HEK293 (cell line): ENCODE measurements at regions not wholly inside any gene's neighbourhood (a gene's known extent, or its start where the extent isn't known, plus 50 kb on each side); places are given as distances from the start of the nearest gene placed in this dataset.
"Not testable (repeated sequence)": the region's sequence is repeated elsewhere in the genome, so short reads cannot be mapped to it uniquely, and the experiment has no call there.

ENCODE experiments used
- CTCF ChIA-PET: fragments of 350-600 bp; formaldehyde crosslinking; extraction: SDS; loops from one replicate; lab custom pipeline; 2021; ENCODE audit warnings: antibody characterized with exemption; lab: Yijun Ruan, JAX
- POLR2A ChIA-PET: fragments of 300-600 bp; formaldehyde crosslinking; extraction: SDS; loops from one replicate; lab custom pipeline; 2020; ENCODE audit warnings: antibody characterized with exemption, inconsistent platforms; lab: Yijun Ruan, JAX
- H3K27ac ChIP-seq: fragments of 200-500 bp; sonication (Bioruptor generic); 2 replicates; pipeline ENCODE4 v1.5.1; 2014; ENCODE audit warnings: low read depth, low read length, control low read depth, inconsistent platforms; ENCODE audit errors: extremely low read depth
- H3K36me3 ChIP-seq, 2 experiments: fragments of 200-500 bp in 1 of 2; sonication (Bioruptor generic) in 1 of 2; 1 replicate in 1 of 2; 2 replicates in 1 of 2; pipeline ENCODE4 v1.5.1; 2014 to 2017; ENCODE audit warnings: inconsistent platforms in 2 of 2, low read length in 2 of 2; ENCODE audit not compliant: control insufficient read depth in 2 of 2, insufficient read depth in 1 of 2
- H3K4me1 ChIP-seq: fragments of 200-500 bp; sonication (Bioruptor generic); 2 replicates; pipeline ENCODE4 v1.5.1; 2014; ENCODE audit warnings: mild to moderate bottlenecking, low read length, inconsistent platforms; ENCODE audit not compliant: control insufficient read depth, insufficient read depth
- H3K4me3 ChIP-seq: 2 replicates; pipeline ENCODE4 v1.5.1; 2011; ENCODE audit warnings: low read depth, mild to moderate bottlenecking, control low read depth, low read length, moderate library complexity
- H3K9me3 ChIP-seq: fragments of 200-500 bp; sonication (Bioruptor generic); 2 replicates; pipeline ENCODE4 v1.5.1; 2014; ENCODE audit warnings: low read depth, low read length, inconsistent platforms; ENCODE audit not compliant: control insufficient read depth, insufficient read depth
- AEBP2 ChIP-seq: fragments of 450-650 bp; formaldehyde crosslinking; IDR thresholded peaks from 2 replicates; pipeline ENCODE4 v1.5.1; 2016; ENCODE audit warnings: missing biosample characterization, missing genetic modification characterization, borderline replicate concordance
- CTCF ChIP-seq: fragments of 450-650 bp; formaldehyde crosslinking; IDR thresholded peaks from 2 replicates; pipeline ENCODE4 v1.5.1; 2016; ENCODE audit warnings: missing biosample characterization, missing genetic modification characterization
- EGR2 ChIP-seq: fragments of 450-650 bp; formaldehyde crosslinking; IDR thresholded peaks from 2 replicates; pipeline ENCODE4 v1.5.1; 2016; ENCODE audit warnings: low read depth, missing biosample characterization, missing genetic modification characterization
- IKZF3 ChIP-seq: fragments of 450-650 bp; IDR thresholded peaks from 2 replicates; pipeline ENCODE4 v1.5.0; 2018; ENCODE audit warnings: missing biosample characterization, mild to moderate bottlenecking, missing genetic modification characterization, moderate library complexity
- KLF7 ChIP-seq: fragments of 450-650 bp; formaldehyde crosslinking; IDR thresholded peaks from 2 replicates; pipeline ENCODE4 v1.5.1; 2016; ENCODE audit warnings: missing biosample characterization, missing genetic modification characterization, borderline replicate concordance
- RBAK ChIP-seq: fragments of 450-650 bp; formaldehyde crosslinking; IDR thresholded peaks from 2 replicates; pipeline ENCODE4 v1.5.1; 2016; ENCODE audit warnings: missing biosample characterization, missing genetic modification characterization
- SP7 ChIP-seq: fragments of 450-650 bp; formaldehyde crosslinking; IDR thresholded peaks from 2 replicates; pipeline ENCODE4 v1.5.1; 2016; ENCODE audit warnings: missing biosample characterization, missing genetic modification characterization
- TSHZ1 ChIP-seq: fragments of 450-650 bp; formaldehyde crosslinking; IDR thresholded peaks from 2 replicates; pipeline ENCODE4 v1.5.1; 2016; ENCODE audit warnings: missing biosample characterization, missing genetic modification characterization, borderline replicate concordance
- ZBTB17 ChIP-seq: fragments of 450-650 bp; formaldehyde crosslinking; IDR thresholded peaks from 2 replicates; pipeline ENCODE4 v1.5.1; 2016; ENCODE audit warnings: missing biosample characterization, missing genetic modification characterization
- ZNF155 ChIP-seq: fragments of 450-650 bp; formaldehyde crosslinking; IDR thresholded peaks from 2 replicates; pipeline ENCODE4 v1.5.1; 2016; ENCODE audit warnings: missing biosample characterization, missing genetic modification characterization
- ZNF391 ChIP-seq: fragments of 450-650 bp; formaldehyde crosslinking; IDR thresholded peaks from 2 replicates; pipeline ENCODE4 v1.5.1; 2016; ENCODE audit warnings: low read depth, missing biosample characterization, missing genetic modification characterization, borderline replicate concordance
- ZNF585B ChIP-seq: fragments of 450-650 bp; formaldehyde crosslinking; IDR thresholded peaks from 2 replicates; pipeline ENCODE4 v1.5.1; 2016; ENCODE audit warnings: missing biosample characterization, missing genetic modification characterization
- ZNF600 ChIP-seq: fragments of 450-650 bp; formaldehyde crosslinking; IDR thresholded peaks from 2 replicates; pipeline ENCODE4 v1.5.1; 2016; ENCODE audit warnings: missing biosample characterization, missing genetic modification characterization
- ZNF626 ChIP-seq: fragments of 450-650 bp; sonication (Bioruptor Pico); formaldehyde crosslinking; IDR thresholded peaks from 2 replicates; pipeline ENCODE4 v1.5.1; 2018; ENCODE audit warnings: missing biosample characterization, missing genetic modification characterization, inconsistent platforms
- ZNF677 ChIP-seq: fragments of 450-650 bp; IDR thresholded peaks from 2 replicates; pipeline ENCODE4 v1.5.0; 2018; ENCODE audit warnings: missing biosample characterization, mild to moderate bottlenecking, missing genetic modification characterization, moderate library complexity
- ZNF692 ChIP-seq: fragments of 450-650 bp; formaldehyde crosslinking; IDR thresholded peaks from 2 replicates; pipeline ENCODE4 v1.5.1; 2016; ENCODE audit warnings: missing biosample characterization, missing genetic modification characterization
- ZXDB ChIP-seq: fragments of 450-650 bp; formaldehyde crosslinking; IDR thresholded peaks from 2 replicates; pipeline ENCODE4 v1.5.1; 2016; ENCODE audit warnings: missing biosample characterization, missing genetic modification characterization

GRCh38 chr2:208674919-208675318 is 268.3 kb downstream of the PTH2R start:
- no peaks in the 10 kb centered on the region for H3K4me1 ChIP-seq
- H3K9me3 ChIP-seq, result no peaks in the 10 kb centered on the region
- no peak overlapping the region for H3K27ac ChIP-seq
- ChIA-PET CTCF (no interaction called here), POLR2A (no interaction called here)
- H3K4me3 ChIP-seq, result no peak overlapping the region
- no peaks in the 10 kb centered on the region for H3K36me3 ChIP-seq
- TF ChIP-seq SP7 (tag by site-specific recombination) (no peak), ZNF677 (no peak), TSHZ1 (tag by site-specific recombination) (no peak), KLF7 (tag by site-specific recombination) (no peak), ZNF600 (no peak), ZNF626 (tag by site-specific recombination) (no peak), IKZF3 (tag by site-specific recombination) (no peak), ZNF391 (no peak), ZNF585B (tag by site-specific recombination) (no peak), RBAK (tag by site-specific recombination) (no peak), ZXDB (tag by site-specific recombination) (no peak), ZNF155 (tag by site-specific recombination) (no peak), AEBP2 (tag by site-specific recombination) (no peak), EGR2 (tag by site-specific recombination) (no peak), CTCF (tag by site-specific recombination) (no peak), ZBTB17 (tag by site-specific recombination) (no peak), ZNF692 (tag by site-specific recombination) (no peak)
- TF ChIP-seq, all 188 proteins: peak for 0

- H3K27ac ChIP-seq, H3K36me3 ChIP-seq, H3K4me3 ChIP-seq, H3K4me1 ChIP-seq, POLR2A ChIA-PET, H3K9me3 ChIP-seq: not testable (repeated sequence)
- CTCF ChIA-PET, result interaction anchor here (1.0 kb wide), 1 partner anchor 12 kb away, joined by 3 read pairs; no protein-coding TSS in a partner anchor
Measured at GRCh38 chr2:208685929-208686328, 279.3 kb downstream of the PTH2R start.
